ENCODE measurements at regions not wholly inside any gene's neighbourhood (a gene's known extent, or its start where the extent isn't known, plus 50 kb on each side); places are given as distances from the start of the nearest gene placed in this dataset.
"Not testable (repeated sequence)": the region's sequence is repeated elsewhere in the genome, so short reads cannot be mapped to it uniquely, and the experiment has no call there.

GRCh38 chr3:153274561-153274960, 112.5 kb downstream of the RAP2B start:
- DNase-seq = no peak
- Mint-ChIP-seq H3K4me3 (no peak overlapping the region), H3K9me3 (no peaks in the 10 kb centered on the region), H3K36me3 (no peaks in the 10 kb centered on the region), H3K4me1 (no peaks in the 10 kb centered on the region), H3K27ac (no peak overlapping the region), H3K27me3 (peaks cover 0 to 10% (median 9%) of the 10 kb centered on the region in 3 donors)
- ATAC-seq (ENCODE audit: low read depth in 2 of 2) = no peak

DNA sequence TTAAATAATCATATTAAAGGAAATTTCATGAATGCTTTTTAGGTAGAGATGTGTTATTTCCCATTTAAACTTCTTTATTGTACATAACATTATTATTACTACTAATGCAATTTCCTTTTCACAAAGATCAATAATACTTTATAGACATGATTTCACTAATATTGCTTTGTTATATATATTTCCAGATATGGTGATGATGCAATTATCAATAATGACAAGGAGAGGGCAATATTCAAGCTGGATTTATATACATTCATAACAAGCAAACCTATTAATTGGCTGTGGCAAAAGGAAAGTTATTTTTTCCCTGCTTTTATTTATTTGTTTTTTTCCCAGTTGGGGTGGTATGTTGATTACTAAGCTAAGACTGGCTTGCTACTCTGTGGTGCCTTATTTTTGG, 113.5 kb downstream of the RAP2B start:
- ATAC-seq (ENCODE audit: low read depth in 2 of 2) (no peak), DNase-seq (no peak)
- no peaks in the 10 kb centered on the region for H3K36me3 Mint-ChIP-seq
- H3K4me1 Mint-ChIP-seq = no peaks in the 10 kb centered on the region
- H3K4me3 Mint-ChIP-seq = no peak overlapping the region
- H3K9me3 Mint-ChIP-seq = no peaks in the 10 kb centered on the region
- H3K27ac Mint-ChIP-seq = peak overlapping the region in 1 of 6 donors; percentile 29
- H3K27me3 Mint-ChIP-seq = peaks cover 0 to 10% (median 9%) of the 10 kb centered on the region in 3 donors

DNA sequence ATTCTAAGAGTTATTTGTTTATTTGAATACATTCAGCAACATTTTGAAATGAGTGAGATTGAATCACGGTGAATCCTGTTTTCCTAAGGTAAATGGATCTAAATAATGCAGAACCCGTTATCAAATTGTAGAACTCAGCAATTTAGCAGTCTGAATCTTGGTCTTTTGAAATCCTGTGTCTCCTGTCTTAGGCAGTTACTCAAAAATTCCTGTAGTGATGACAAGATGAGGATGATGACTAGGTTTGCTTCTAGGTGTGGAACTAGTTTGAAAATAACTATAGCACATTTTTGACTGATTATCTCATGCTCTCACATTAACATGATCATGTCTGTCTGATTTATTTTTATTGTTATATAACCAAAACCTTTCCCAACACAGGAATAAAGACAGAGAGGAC, 115.0 kb downstream of the RAP2B start:
- ATAC-seq (ENCODE audit: low read depth in 2 of 2) (no peak), DNase-seq (no peak)
- Mint-ChIP-seq H3K4me1 (no peaks in the 10 kb centered on the region), H3K27me3 (peaks cover 0 to 10% (median 9%) of the 10 kb centered on the region in 3 donors), H3K4me3 (no peak overlapping the region), H3K9me3 (peaks cover 0 to 4% (median 0%) of the 10 kb centered on the region in 7 donors), H3K27ac (peak overlapping the region in 1 of 6 donors; percentile 10), H3K36me3 (no peaks in the 10 kb centered on the region)

- not testable (repeated sequence) for H3K27me3 Mint-ChIP-seq; H3K9me3 Mint-ChIP-seq; H3K4me1 Mint-ChIP-seq; DNase-seq; H3K4me3 Mint-ChIP-seq; ATAC-seq (ENCODE audit: low read depth in 2 of 2); H3K27ac Mint-ChIP-seq; H3K36me3 Mint-ChIP-seq
These were observed 119.4 kb downstream of the RAP2B start for GRCh38 chr3:153281236-153281997.

DNA sequence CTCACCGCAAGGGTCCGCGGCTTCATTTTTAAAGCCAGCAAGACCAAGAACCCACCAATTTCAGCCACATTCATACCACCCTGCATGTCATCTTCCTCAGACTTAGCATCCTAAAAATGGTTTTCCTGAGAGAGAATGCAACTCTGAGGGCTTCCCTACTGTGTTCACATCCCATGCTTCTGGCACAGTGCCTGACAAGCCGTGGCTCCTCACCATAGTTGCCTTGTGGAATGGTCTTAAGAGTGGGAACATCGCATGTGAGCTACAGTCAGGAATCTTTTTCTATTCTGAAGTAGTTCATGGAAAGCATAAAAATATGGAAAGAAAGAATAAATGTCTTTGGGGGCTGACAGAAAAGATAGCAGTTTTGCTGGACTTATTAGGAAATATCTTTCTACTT, 120.3 kb downstream of the RAP2B start:
- ATAC-seq (ENCODE audit: low read depth in 2 of 2) (no peak), DNase-seq (no peak)
- H3K4me1 Mint-ChIP-seq = peaks cover 0 to 5% (median 3%) of the 10 kb centered on the region in 3 donors
- H3K9me3 Mint-ChIP-seq = peaks cover 0 to 4% (median 0%) of the 10 kb centered on the region in 7 donors
- H3K36me3 Mint-ChIP-seq = no peaks in the 10 kb centered on the region
- no peak overlapping the region for H3K27ac Mint-ChIP-seq
- H3K27me3 Mint-ChIP-seq = peaks cover 0 to 10% (median 0%) of the 10 kb centered on the region in 3 donors
- no peak overlapping the region for H3K4me3 Mint-ChIP-seq

GRCh38 chr3:153284282-153284938, 122.4 kb downstream of the RAP2B start:
- DNase-seq (no peak), ATAC-seq (ENCODE audit: low read depth in 2 of 2) (peak; percentile 58 to 77)
- peak overlapping the region in 2 of 6 donors; percentile 21 to 57 for H3K27ac Mint-ChIP-seq
- H3K4me1 Mint-ChIP-seq = peaks cover 0 to 5% (median 3%) of the 10 kb centered on the region in 3 donors
- H3K27me3 Mint-ChIP-seq = no peaks in the 10 kb centered on the region
- peaks cover 0 to 4% (median 0%) of the 10 kb centered on the region in 7 donors for H3K9me3 Mint-ChIP-seq
- no peaks in the 10 kb centered on the region for H3K36me3 Mint-ChIP-seq
- no peak overlapping the region for H3K4me3 Mint-ChIP-seq

- H3K9me3 Mint-ChIP-seq = peaks cover 0 to 4% (median 0%) of the 10 kb centered on the region in 7 donors
- H3K4me3 Mint-ChIP-seq = no peak overlapping the region
- H3K36me3 Mint-ChIP-seq = no peaks in the 10 kb centered on the region
- no peak overlapping the region for H3K27ac Mint-ChIP-seq
- ATAC-seq (ENCODE audit: low read depth in 2 of 2) (no peak), DNase-seq (no peak)
- H3K27me3 Mint-ChIP-seq = no peaks in the 10 kb centered on the region
- H3K4me1 Mint-ChIP-seq = peaks cover 0 to 5% (median 3%) of the 10 kb centered on the region in 3 donors
These were observed 123.2 kb downstream of the RAP2B start for GRCh38 chr3:153285194-153285641.

DNA sequence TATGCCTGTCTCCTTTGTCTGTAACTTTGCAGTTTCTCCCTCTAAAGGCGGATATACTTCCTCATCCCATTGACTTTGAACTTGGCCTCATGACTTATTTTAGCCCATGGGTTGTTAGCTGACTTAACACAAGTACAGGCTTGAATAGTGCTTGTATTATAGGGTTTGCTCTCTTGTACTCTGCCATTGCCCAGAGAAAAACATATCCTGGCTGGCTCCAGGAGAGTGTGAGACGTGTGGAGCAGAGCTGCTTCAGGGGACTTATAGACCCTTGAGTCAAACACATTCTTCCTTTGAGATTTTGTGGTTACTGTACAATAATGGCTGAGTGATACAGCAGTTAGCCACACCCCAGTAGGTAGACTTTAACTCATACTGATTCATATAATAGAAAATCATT, 124.0 kb downstream of the RAP2B start:
- peak overlapping the region in 1 of 6 donors; percentile 41 for H3K27ac Mint-ChIP-seq
- DNase-seq = no peak
- no peaks in the 10 kb centered on the region for H3K36me3 Mint-ChIP-seq
- peaks cover 0 to 4% (median 0%) of the 10 kb centered on the region in 7 donors for H3K9me3 Mint-ChIP-seq
- no peak overlapping the region for H3K4me3 Mint-ChIP-seq
- no peak for ATAC-seq (ENCODE audit: low read depth in 2 of 2)
- no peaks in the 10 kb centered on the region for H3K27me3 Mint-ChIP-seq
- peaks cover 0 to 5% (median 3%) of the 10 kb centered on the region in 3 donors for H3K4me1 Mint-ChIP-seq

- H3K27ac Mint-ChIP-seq = no peak overlapping the region
- H3K36me3 Mint-ChIP-seq = no peaks in the 10 kb centered on the region
These were observed 125.0 kb downstream of the RAP2B start for GRCh38 chr3:153287017-153287416.

GRCh38 chr3:153289334-153289808, 127.3 kb downstream of the RAP2B start:
- no peaks in the 10 kb centered on the region for H3K27me3 Mint-ChIP-seq
- no peak for ATAC-seq (ENCODE audit: low read depth in 2 of 2)
- DNase-seq = no peak
- no peak overlapping the region for H3K4me3 Mint-ChIP-seq
- H3K9me3 Mint-ChIP-seq = no peaks in the 10 kb centered on the region
- H3K36me3 Mint-ChIP-seq = no peaks in the 10 kb centered on the region
- H3K4me1 Mint-ChIP-seq = peaks cover 0 to 5% (median 3%) of the 10 kb centered on the region in 3 donors
- no peak overlapping the region for H3K27ac Mint-ChIP-seq

More at GRCh38 chr3:153287017-153287416, 125.0 kb downstream of the RAP2B start:
- no peaks in the 10 kb centered on the region for H3K27me3 Mint-ChIP-seq
- peaks cover 0 to 8% (median 5%) of the 10 kb centered on the region in 3 donors for H3K4me1 Mint-ChIP-seq
- DNase-seq = no peak
- no peak for ATAC-seq (ENCODE audit: low read depth in 2 of 2)
- H3K4me3 Mint-ChIP-seq = no peak overlapping the region
- H3K9me3 Mint-ChIP-seq = peaks cover 0 to under 1% (median 0%) of the 10 kb centered on the region in 7 donors

GRCh38 chr3:153290268-153291015, 128.4 kb downstream of the RAP2B start:
- H3K9me3 Mint-ChIP-seq = no peaks in the 10 kb centered on the region
- no peak overlapping the region for H3K4me3 Mint-ChIP-seq
- peak overlapping the region in 1 of 6 donors; percentile 67 for H3K27ac Mint-ChIP-seq
- ATAC-seq (ENCODE audit: low read depth in 2 of 2) = no peak
- no peaks in the 10 kb centered on the region for H3K27me3 Mint-ChIP-seq
- DNase-seq = no peak
- H3K36me3 Mint-ChIP-seq = no peaks in the 10 kb centered on the region
- peaks cover 0 to 5% (median 0%) of the 10 kb centered on the region in 3 donors for H3K4me1 Mint-ChIP-seq

- H3K4me1 Mint-ChIP-seq = peaks cover 0 to 5% (median 0%) of the 10 kb centered on the region in 3 donors
- H3K36me3 Mint-ChIP-seq = no peaks in the 10 kb centered on the region
- peak in 1 of 2 donors; percentile 47 for ATAC-seq (ENCODE audit: low read depth in 2 of 2)
- no peak for DNase-seq
- no peak overlapping the region for H3K4me3 Mint-ChIP-seq
- H3K9me3 Mint-ChIP-seq = no peaks in the 10 kb centered on the region
- H3K27ac Mint-ChIP-seq = no peak overlapping the region
- no peaks in the 10 kb centered on the region for H3K27me3 Mint-ChIP-seq
These were observed 129.1 kb downstream of the RAP2B start for GRCh38 chr3:153291059-153291685.

GRCh38 chr3:153293265-153293664, 131.2 kb downstream of the RAP2B start:
- DNase-seq (no peak), ATAC-seq (ENCODE audit: low read depth in 2 of 2) (no peak)
- H3K27ac Mint-ChIP-seq = no peak overlapping the region
- no peak overlapping the region for H3K4me3 Mint-ChIP-seq
- H3K9me3 Mint-ChIP-seq = no peaks in the 10 kb centered on the region
- H3K36me3 Mint-ChIP-seq = no peaks in the 10 kb centered on the region
- H3K27me3 Mint-ChIP-seq = no peaks in the 10 kb centered on the region
- H3K4me1 Mint-ChIP-seq = peaks cover 0 to 5% (median 0%) of the 10 kb centered on the region in 3 donors
